Left ventricle myocardium inferior (tissue), 1 donor: ENCODE measurements at regions not wholly inside any gene's neighbourhood (a gene's known extent, or its start where the extent isn't known, plus 50 kb on each side); places are given as distances from the start of the nearest gene placed in this dataset.
"Not testable (repeated sequence)": the region's sequence is repeated elsewhere in the genome, so short reads cannot be mapped to it uniquely, and the experiment has no call there.

ENCODE experiments used
- DNase-seq: peaks from one replicate; pipeline ENCODE4 v3.0.0-alpha.2; 2020
- H3K27ac ChIP-seq: fragments of 200-600 bp; replicated peaks from 2 replicates; pipeline ENCODE4 v1.8.0; 2021
- H3K27me3 ChIP-seq: fragments of 200-600 bp; 2 replicates; pipeline ENCODE4 v1.8.0; 2021; ENCODE audit warnings: low read depth
- H3K36me3 ChIP-seq: fragments of 200-600 bp; 2 replicates; pipeline ENCODE4 v1.8.0; 2021
- H3K4me1 ChIP-seq: fragments of 200-600 bp; 2 replicates; pipeline ENCODE4 v1.8.0; 2021
- H3K4me3 ChIP-seq: fragments of 200-600 bp; 2 replicates; pipeline ENCODE4 v1.8.0; 2021; ENCODE audit warnings: mild to moderate bottlenecking, moderate library complexity
- H3K9me3 ChIP-seq: fragments of 200-600 bp; replicated peaks from 2 replicates; pipeline ENCODE4 v1.8.0; 2021
- intact Hi-C: fragments of 100-400 bp; cut with micrococcal nuclease; formaldehyde crosslinking; loops from one replicate; pipeline ENCODE4 v1.11.0; 2022
- TF ChIP-seq, protein P1 (sequence below): fragments of 200-600 bp; IDR thresholded peaks from 2 replicates; pipeline ENCODE4 v1.8.0; 2021; ENCODE audit warnings: antibody characterized with exemption, mild to moderate bottlenecking, borderline replicate concordance
- donor health status: DM: no; HTN: yes; CAD: no; lungs with severe emphysema.

DNA sequence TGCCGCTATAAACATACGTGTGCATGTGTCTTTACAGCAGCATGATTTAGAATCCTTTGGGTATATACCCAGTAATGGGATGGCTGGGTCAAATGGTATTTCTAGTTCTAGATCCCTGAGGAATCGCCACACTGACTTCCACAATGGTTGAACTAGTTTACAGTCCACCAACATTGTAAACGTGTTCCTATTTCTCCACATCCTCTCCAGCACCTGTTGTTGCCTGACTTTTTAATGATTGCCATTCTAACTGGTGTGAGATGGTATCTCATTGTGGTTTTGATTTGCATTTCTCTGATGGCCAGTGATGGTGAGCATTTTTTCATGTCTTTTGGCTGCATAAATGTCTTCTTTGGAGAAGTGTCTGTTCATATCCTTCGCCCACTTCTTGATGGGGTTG, 121.1 kb downstream of the CRYBB2 start:
- H3K4me1 ChIP-seq, H3K4me3 ChIP-seq, DNase-seq, H3K27ac ChIP-seq, H3K27me3 ChIP-seq, intact Hi-C loops, H3K36me3 ChIP-seq: not testable (repeated sequence)
- peaks cover 56% of the 10 kb centered on the region for H3K9me3 ChIP-seq

DNA sequence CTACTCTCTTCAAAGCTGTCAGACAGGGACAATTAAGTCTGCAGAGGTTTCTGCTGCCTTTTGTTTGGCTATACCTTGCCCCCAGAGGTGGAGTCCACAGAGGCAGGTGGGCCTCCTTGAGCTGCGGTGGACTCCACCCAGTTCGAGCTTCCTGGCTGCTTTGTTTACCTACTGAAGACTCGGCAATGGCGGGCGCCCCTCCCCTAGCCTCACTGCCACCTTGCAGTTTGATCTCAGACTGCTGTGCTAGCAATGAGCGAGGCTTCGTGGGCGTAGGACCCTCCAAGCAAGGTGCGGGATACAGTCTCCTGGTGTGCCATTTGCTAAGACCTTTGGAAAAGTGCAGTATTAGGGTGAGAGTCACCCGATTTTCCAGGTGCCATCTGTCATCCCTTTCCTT, 124.9 kb downstream of the CRYBB2 start:
- H3K27me3 ChIP-seq, DNase-seq, H3K4me1 ChIP-seq, intact Hi-C loops, H3K27ac ChIP-seq, H3K4me3 ChIP-seq: not testable (repeated sequence)
- peaks cover 38% of the 10 kb centered on the region for H3K36me3 ChIP-seq
- H3K9me3 ChIP-seq: peaks cover 21% of the 10 kb centered on the region

DNA sequence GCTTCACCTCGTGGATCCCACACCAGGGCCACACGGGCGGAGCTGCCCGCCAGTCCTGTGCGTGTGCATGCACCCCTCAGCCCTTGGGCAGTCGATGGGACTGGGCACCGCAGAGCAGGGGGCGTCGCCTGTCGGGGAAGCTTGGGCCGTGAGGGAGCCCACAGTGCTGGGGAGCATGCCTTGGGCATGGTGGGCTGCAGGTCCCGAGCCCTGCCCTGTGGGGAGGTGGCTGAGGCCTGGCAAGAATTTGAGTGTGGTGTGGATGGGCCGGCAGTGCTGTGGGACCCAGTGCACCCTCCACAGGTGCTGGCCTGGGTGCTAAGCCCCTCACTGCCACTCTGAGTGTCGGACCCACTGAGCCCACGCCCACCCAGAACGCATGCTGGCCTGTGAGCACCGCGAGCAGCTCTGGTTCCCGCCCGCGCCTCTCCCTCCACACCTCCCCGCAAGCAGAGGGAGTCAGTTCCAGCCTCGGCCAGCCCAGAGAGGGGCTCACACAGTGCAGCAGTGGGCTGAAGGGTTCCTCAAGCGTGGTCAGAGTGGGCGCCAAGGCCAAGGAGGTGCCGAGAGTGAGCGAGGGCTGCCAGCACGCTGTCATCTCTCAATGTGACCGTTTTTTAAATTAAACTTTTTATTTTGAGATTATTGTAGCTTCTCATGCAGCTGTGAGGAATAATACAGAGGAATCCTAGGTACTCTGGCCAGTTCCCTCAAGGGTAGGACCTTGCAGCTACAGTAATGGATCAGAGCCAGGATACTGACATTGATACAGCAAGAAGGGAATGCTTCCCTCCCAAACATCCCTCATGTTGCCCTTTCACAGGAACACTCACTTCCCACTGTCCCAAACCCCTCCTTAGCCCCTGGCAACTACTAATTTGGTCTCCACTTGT, 127.7 kb downstream of the CRYBB2 start:
- no peaks in the 10 kb centered on the region for H3K9me3 ChIP-seq
- H3K4me1 ChIP-seq: no peaks in the 10 kb centered on the region
- TF ChIP-seq, protein P1, sequence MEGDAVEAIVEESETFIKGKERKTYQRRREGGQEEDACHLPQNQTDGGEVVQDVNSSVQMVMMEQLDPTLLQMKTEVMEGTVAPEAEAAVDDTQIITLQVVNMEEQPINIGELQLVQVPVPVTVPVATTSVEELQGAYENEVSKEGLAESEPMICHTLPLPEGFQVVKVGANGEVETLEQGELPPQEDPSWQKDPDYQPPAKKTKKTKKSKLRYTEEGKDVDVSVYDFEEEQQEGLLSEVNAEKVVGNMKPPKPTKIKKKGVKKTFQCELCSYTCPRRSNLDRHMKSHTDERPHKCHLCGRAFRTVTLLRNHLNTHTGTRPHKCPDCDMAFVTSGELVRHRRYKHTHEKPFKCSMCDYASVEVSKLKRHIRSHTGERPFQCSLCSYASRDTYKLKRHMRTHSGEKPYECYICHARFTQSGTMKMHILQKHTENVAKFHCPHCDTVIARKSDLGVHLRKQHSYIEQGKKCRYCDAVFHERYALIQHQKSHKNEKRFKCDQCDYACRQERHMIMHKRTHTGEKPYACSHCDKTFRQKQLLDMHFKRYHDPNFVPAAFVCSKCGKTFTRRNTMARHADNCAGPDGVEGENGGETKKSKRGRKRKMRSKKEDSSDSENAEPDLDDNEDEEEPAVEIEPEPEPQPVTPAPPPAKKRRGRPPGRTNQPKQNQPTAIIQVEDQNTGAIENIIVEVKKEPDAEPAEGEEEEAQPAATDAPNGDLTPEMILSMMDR: no peak
- DNase-seq: no peak
- H3K27ac ChIP-seq: no peak overlapping the region
- H3K4me3 ChIP-seq: no peak overlapping the region
- H3K36me3 ChIP-seq: peaks cover 64% of the 10 kb centered on the region
- intact Hi-C loops: no loop called here
- H3K27me3 ChIP-seq: no peaks in the 10 kb centered on the region

DNA sequence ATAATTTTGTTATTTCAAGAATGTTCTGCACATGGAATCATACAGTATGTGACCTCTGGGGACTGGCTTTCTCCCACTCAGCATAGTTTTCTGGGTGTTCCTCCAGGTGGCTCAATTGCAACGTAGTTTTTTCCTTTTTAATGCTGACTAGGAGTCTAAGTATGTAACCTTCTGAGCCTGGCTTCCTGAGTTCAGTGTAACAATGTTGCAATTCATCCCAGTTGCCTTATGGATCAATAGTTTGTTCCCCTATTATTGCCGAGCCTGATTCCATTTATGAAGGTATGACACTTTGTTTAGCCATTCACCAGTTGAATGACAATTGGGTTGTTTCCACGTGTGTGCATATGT, 128.3 kb downstream of the CRYBB2 start:
- Histone ChIP-seq H3K4me1 (no peaks in the 10 kb centered on the region), H3K27me3 (no peaks in the 10 kb centered on the region), H3K27ac (no peak overlapping the region), H3K36me3 (peaks cover 70% of the 10 kb centered on the region), H3K4me3 (no peak overlapping the region), H3K9me3 (no peaks in the 10 kb centered on the region)
- no peak for DNase-seq
- intact Hi-C loops: no loop called here
- TF ChIP-seq, protein P1: no peak

DNA sequence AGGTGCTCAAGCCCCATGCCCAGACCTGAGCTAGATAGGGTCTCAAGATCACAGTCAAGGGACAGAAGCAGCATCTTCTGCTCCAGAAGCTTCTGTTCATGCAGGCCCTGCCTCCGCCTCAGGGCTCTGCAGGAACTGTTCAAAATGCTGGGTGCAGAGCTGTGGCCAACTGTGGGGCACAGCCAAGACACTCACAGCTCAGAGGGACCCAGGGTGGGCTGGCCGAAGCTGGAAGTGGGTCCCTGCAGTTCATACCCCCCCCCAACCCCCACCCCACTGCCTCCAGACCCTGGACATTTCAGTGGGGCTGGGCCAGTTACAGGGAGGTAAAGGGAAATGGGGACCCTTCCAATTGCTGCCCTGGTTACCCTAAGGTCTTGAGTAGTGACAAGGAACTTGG, 129.0 kb downstream of the CRYBB2 start:
- TF ChIP-seq, protein P1: no peak
- H3K27me3 ChIP-seq: no peaks in the 10 kb centered on the region
- H3K4me1 ChIP-seq: no peaks in the 10 kb centered on the region
- no peak overlapping the region for H3K27ac ChIP-seq
- DNase-seq: no peak
- intact Hi-C loops: no loop called here
- no peak overlapping the region for H3K4me3 ChIP-seq
- H3K9me3 ChIP-seq: no peaks in the 10 kb centered on the region
- peaks cover 76% of the 10 kb centered on the region for H3K36me3 ChIP-seq

DNA sequence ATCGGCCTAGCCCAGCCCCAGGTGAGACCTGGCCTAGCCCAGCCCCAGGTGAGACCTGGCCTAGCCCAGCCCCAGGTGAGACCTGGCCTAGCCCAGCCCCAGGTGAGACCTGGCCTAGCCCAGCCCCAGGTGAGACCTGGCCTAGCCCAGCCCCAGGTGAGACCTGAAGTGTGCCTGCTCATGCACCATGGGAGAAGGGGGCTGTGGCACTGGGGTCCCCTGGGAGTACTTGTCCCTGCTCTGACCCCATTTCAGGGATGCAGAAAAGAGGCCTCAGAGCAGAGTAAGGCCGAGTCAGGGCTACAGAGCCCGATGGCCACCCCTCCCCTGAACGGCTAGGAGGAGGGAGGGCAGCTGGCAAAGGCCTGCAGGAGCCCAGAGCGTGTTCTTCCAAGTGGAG, 129.6 kb downstream of the CRYBB2 start:
- peaks cover 82% of the 10 kb centered on the region for H3K36me3 ChIP-seq
- H3K4me3 ChIP-seq, H3K27ac ChIP-seq, H3K9me3 ChIP-seq, H3K4me1 ChIP-seq, DNase-seq, intact Hi-C loops, H3K27me3 ChIP-seq: not testable (repeated sequence)

DNA sequence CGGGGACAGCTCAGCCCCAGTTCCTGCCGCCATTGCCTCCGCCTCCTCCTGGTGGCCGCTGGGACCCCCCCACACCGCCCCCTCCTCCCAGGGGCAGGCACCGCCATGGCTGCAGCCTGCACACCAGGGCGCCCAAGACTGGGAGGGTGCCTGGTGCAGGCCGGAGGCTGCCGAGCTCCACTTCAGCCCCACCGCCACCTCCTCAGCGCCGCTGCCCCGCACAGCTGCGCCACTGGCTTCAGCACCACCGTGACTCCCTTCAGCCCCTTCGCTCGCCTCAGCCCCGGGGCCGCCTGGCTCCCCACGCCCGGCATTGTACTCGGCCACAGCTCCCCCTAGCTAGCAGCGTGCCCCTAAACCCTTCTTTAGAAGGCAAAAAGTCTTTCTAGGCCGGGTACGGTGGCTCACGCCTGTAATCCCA, 131.1 kb downstream of the CRYBB2 start:
- DNase-seq: no peak
- H3K4me3 ChIP-seq: no peak overlapping the region
- intact Hi-C loops: no loop called here
- TF ChIP-seq, protein P1: no peak
- H3K9me3 ChIP-seq: no peaks in the 10 kb centered on the region
- peaks cover 89% of the 10 kb centered on the region for H3K36me3 ChIP-seq
- no peak overlapping the region for H3K27ac ChIP-seq
- H3K27me3 ChIP-seq: no peaks in the 10 kb centered on the region
- H3K4me1 ChIP-seq: no peaks in the 10 kb centered on the region
